GM12875 (cell line): ENCODE measurements at regions not wholly inside any gene's neighbourhood (a gene's known extent, or its start where the extent isn't known, plus 50 kb on each side); places are given as distances from the start of the nearest gene placed in this dataset.

ENCODE experiments used
- H3K4me3 ChIP-seq: one replicate; pipeline ENCODE4 v1.5.1; 2011; ENCODE audit warnings: low read depth, low read length, control low read depth
- TF ChIP-seq, protein P1 (sequence below): IDR thresholded peaks from 2 replicates; pipeline ENCODE4 v1.5.1; 2011; ENCODE audit warnings: low read depth, mild to moderate bottlenecking, control low read depth, inconsistent platforms, low read length, moderate library complexity, borderline replicate concordance; ENCODE audit not compliant: insufficient read depth

DNA sequence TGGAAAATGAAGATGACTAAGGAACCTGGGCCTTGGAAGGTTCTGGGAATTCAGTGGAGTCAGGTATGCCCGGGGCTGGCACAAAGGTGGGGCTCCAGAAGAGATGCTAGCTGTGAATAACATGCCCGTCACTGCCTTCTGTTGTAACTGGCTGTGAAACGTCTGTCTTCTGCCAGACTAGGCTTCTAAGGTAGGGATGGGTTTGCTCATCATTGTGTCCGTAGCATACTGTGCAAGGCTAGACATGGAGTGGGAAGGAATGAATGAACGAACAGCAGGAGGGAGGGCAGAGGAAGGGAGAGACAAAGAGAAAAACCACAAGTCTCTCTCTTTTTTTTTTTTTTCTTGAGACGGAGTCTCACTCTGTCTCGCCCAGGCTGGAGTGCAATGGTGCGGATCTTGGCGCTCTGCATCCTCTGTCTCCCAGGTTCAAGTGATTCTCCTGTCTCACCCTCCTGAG is 327.4 kb downstream of the MN1 start:
- no peak overlapping the region for H3K4me3 ChIP-seq
- TF ChIP-seq, protein P1, sequence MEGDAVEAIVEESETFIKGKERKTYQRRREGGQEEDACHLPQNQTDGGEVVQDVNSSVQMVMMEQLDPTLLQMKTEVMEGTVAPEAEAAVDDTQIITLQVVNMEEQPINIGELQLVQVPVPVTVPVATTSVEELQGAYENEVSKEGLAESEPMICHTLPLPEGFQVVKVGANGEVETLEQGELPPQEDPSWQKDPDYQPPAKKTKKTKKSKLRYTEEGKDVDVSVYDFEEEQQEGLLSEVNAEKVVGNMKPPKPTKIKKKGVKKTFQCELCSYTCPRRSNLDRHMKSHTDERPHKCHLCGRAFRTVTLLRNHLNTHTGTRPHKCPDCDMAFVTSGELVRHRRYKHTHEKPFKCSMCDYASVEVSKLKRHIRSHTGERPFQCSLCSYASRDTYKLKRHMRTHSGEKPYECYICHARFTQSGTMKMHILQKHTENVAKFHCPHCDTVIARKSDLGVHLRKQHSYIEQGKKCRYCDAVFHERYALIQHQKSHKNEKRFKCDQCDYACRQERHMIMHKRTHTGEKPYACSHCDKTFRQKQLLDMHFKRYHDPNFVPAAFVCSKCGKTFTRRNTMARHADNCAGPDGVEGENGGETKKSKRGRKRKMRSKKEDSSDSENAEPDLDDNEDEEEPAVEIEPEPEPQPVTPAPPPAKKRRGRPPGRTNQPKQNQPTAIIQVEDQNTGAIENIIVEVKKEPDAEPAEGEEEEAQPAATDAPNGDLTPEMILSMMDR: no peak

DNA sequence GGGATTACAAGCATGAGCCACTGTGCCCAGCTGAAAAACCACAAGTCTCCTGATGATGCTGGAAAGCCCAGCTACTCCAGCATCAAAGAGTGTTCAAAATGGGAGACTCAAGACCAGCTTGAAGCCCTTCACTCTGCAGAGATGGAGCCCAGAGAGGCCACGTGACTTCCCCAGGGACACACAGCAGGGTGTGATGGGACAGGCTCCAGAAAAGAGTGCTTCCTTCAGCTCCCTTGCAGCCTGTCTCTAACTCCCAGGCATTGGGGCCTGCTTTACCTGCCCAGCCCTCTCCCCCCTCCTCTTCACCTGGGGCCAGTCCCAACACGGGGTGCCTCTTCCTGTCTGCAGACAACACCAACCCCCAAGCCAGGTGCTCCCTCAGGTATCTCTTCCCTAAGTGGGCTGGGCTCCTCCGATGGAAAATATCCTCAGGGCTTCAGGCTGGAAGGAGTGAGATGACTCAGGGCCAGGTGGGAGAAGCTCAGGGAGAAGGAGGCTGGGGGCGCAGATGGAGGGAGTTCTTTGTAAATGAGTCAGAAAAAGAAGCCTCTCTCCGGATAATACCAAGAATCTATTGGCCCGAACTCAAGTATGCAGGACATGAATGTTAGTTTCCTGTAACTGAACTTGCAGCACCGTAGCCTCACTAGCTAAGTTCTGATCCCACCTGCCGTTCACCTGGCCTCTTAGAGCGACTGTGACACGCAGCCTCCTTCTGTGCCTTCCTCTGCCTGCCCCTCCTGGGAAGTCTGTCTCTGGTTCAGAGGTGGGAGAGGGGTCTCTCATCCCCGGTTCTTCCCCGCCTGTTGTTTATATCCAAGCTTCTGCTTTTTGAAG is 326.6 kb downstream of the MN1 start:
- TF ChIP-seq, protein P1: no peak
- H3K4me3 ChIP-seq: no peak overlapping the region

DNA sequence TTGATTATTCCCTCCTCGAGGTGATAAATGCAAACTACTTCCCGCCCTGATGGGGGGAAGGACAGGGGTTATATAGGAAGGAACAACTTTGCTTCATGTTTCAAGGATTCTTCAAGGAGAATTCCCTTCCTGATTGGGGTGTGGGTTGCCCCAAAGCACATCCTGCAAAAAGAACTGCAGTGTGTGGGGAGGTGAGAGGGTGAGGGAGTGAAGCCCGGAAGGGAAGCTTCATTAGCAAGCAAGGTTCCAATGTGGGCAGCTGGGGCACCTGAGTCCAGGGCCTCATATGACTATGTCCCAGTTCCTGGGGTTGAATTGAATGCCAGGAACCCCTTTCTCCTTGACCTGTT is 326.0 kb downstream of the MN1 start:
- TF ChIP-seq, protein P1: no peak
- H3K4me3 ChIP-seq: no peak overlapping the region

DNA sequence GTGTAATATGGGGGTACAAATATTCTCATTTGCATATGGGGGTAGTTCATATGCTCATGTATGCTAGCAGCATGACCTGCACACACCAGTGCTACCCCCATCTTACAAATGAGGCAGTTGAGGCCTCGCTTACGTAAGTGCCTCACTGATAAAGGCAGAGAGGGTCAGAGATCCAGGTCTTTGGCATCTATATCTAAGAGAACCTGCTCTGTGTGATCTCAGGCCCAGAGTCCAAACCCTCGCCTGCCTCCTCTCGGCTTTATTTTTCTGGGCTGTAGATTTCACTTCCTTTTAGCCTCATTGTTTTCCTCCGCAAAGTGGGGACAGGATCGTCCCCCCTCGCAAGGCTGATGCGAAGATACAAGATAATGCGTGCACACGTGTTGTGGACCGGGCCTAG is 325.2 kb downstream of the MN1 start:
- H3K4me3 ChIP-seq: no peak overlapping the region
- TF ChIP-seq, protein P1: no peak

DNA sequence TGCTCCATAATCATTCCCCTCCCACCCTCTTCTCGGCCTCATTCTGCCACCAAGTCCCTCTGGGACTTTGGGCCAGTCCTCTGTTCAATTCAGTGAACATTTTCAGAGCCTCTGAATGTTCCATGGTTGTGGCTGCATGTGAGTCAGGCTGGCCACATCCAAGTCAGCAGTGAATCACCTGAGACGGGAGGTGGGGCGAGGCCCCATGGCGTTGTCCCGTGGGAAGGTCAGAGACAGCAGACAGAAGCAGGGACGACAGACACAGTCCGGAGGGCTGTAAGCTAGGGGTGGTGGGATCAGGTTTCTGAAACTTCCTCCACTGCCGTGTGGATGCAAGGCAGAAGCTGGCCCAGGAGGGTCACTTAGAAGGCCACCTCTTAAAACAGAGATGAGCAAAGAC is 324.8 kb downstream of the MN1 start:
- TF ChIP-seq, protein P1: no peak
- H3K4me3 ChIP-seq: no peak overlapping the region

DNA sequence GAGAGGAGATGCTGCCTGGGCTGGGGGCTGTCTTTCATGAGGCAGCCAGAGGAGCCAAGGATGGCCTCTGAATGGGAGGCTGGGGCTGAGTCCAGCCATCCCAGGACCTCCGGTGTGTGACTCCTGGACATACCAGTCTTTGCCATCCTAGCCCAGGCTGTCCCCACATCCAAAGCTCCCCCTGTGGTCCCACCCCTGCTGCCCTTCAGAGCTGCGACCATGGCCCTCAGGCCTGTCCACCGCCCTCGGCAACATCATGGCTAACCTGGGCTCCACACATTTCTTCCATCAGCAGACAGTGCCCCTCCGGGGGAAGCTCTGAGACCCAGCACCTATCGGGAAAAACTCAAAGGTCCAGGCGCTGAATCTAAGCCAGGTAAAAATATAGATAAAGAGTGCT is 324.4 kb downstream of the MN1 start:
- no peak overlapping the region for H3K4me3 ChIP-seq
- TF ChIP-seq, protein P1: no peak

DNA sequence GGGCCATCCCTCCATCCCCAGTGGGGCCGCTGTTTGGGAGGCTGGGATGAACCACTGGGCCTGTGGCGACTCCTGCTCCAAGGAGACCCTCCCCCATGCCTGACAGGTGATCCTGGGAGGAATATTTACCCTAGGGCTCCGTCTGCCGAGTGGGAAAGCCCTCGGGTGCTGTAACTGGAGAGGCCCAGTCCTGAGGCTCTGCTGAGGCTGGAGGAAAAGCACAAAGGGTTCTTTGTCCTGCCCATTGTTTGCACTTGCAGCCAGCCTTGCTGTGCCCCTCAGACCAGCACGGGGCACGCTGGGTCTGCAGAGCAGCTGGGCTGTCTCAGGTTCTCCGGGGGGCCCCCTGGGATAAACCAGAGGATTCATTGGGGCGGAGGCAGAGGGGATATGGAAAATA is 321.1 kb downstream of the MN1 start:
- TF ChIP-seq, protein P1: no peak
- no peak overlapping the region for H3K4me3 ChIP-seq
